ENCODE measurements at regions not wholly inside any gene's neighbourhood (a gene's known extent, or its start where the extent isn't known, plus 50 kb on each side); places are given as distances from the start of the nearest gene placed in this dataset.
A peak's percentile ranks its signal among the peaks of the same experiment; 100 is the strongest.

DNA sequence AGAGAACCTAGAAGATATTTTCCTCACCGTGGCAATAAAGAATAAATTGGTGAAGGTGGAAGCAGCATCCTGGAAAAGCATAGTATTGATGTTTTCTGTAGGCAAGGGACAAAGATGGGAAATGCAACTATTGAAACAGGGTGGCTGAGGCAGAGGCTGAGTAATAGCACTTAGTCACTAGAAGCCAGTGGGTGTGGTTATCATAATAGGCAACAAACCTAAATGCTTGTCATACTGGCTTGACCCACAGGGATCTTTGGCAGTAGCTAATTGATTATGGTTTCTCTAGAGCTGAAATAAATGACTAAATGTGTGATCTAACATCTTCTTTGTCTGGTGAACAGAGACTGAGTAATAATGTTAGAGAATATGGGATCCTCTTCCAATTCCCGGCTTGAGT lies 353.6 kb upstream of the RPS6KA3 start:
- DNase-seq (ENCODE audit: low read depth) = no peak

DNA sequence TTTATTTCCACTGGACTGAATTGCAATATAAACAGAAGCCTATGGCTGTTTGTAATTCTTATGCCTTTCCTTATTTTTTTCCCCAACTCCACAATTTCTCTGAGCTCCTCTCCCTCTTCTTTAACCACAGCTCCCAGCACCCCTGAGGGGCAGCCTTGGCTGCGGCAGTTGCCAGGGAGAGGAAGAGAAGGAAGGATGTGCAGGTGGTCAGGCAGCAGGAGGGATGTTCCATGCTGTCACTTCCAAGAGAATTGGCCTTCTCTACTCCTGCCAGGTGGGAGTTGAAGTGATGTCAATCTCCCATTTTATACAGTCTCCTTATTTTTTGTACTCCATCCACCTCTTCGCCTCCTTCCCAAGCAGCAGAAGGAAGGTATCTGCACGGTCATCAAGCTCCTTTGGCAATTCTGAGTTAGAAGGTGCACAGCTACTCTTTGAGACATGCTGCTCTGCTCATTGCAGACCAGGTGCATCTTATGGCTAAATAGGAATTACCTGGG lies 343.3 kb upstream of the RPS6KA3 start:
- DNase-seq (ENCODE audit: low read depth) = no peak

DNA sequence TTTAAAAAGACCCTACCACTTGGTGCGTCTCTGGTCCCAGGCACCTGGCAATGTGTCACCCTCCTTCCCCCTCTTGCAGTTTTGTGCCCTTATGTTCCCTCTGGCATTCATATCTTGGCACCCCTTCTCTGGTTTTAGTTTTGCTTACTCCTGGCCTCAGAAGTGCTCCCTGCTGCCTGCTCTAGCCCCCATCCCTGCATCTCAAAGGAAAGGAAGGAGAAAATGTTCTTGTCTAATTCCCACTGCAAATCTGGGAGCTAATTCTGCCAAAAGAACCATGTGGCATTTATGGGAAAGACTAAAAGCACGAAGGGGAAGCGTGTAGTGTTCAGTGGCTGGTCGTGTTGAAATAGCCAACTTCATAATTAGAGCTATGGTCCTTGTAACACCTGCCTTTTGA lies 340.1 kb upstream of the RPS6KA3 start:
- no peak for DNase-seq (ENCODE audit: low read depth)

DNA sequence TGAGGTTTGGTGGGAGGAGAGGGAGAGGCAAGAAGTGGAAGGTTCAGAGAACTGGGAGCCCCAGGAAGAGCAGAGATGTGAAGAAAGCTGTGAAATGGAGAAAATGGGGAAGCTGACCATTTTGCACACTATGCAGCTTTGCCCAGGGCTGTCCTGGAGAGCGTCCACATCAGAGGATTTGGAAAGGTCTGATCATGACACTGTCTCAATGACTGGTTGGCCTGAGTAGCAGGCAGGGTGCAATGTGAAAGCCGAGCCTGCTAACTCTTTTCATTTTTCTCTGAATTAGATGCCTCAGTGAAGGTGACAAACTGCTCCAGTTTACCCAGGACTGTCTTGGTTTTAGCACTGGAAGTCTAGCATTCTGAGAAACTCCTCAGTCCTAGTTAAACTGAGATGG lies 330.1 kb upstream of the RPS6KA3 start:
- DNase-seq (ENCODE audit: low read depth) = no peak

DNA sequence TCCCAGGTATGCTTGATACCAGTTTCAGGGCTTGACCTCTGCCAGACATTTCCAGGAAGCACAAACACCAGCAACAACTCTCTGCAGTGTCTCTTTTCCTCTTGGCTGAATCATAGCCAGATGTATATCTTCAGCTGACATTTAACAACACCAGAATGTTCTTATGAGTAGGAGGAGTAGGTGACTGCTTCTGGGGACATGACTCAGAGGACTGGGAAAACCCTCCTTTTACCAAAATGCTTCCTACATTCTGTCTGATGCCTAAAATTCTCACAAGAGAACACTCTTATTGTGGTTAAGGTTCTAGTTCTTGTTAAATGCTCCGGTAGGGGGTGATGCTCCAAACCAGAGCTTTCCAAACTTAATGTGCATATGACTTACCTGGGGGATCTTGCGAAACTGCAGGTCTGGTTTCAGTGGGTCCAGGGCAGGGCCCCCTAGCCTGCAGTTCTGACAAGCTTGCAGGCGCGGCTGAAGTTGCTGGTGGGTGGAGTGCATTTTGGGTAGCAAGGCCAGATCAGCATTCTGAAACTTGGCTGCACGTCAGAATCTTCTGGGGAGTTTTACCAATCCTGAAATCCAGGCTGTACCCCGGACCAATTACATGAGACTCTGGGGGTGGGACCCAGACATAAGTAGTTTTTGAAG lies 329.3 kb upstream of the RPS6KA3 start:
- DNase-seq (ENCODE audit: low read depth) = no peak

DNA sequence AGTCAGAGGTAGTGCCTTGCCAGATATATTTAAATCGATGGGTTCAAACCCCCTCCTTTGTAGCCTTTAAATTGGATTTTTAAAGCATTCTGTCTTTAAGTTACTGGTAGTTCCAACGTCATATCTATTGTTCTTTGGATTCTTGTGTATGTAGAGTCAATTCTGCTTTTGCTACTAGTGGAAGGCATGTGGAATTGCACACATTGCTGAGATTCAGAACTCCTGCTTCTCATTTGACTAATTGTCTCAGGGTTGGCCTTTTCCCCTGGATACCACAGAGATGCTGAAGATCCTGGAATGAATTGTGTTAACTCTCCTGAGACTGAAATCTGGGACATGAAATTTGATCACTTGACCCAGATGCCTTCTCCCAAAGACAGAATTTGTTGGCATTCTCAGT lies 328.3 kb upstream of the RPS6KA3 start:
- DNase-seq (ENCODE audit: low read depth) = no peak

DNA sequence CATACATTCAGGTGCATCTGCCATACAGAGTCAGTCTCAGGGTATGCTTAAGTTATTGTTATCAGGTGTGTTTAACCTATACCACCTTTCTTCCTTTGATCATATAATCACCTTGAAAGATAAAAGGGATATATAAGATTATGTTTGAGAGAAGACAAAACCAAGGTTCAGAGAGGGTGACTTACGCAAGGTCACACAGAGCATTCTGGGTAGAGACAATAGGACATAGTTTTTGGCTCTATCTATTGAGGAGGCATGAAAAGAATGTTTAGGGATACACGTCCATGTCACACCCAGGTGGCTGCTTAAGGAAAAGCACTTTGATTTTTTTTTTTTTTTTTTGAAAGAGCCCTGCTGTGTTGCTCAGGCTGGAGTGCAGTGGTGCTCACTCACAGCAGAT lies 327.1 kb upstream of the RPS6KA3 start:
- DNase-seq (ENCODE audit: low read depth) = no peak

GRCh38 chrX:20593402-20593801 lies 326.7 kb upstream of the RPS6KA3 start:
- no peak for DNase-seq (ENCODE audit: low read depth)

DNA sequence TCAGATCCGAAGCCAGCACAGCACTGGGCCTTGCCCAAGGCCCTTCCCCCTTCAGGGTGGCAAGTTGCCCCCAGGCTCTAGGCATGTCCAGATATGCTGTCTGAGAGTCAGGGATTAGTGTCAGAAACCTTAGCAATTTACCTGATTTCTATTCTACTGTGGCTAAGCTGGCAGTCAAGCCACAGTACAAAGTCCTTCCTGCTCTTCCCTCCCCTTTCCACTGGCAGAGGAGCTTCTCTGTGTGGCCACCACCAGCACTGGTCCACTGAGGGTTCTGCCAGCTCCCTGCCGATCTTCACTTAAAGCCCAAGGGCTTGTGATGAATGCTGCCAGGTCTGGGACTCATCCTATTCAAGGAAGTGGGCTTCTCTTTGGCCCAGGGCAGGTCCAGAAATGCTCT lies 324.5 kb upstream of the RPS6KA3 start:
- no peak for DNase-seq (ENCODE audit: low read depth)

GRCh38 chrX:20585782-20586181 lies 319.1 kb upstream of the RPS6KA3 start:
- no peak for DNase-seq (ENCODE audit: low read depth)

DNA sequence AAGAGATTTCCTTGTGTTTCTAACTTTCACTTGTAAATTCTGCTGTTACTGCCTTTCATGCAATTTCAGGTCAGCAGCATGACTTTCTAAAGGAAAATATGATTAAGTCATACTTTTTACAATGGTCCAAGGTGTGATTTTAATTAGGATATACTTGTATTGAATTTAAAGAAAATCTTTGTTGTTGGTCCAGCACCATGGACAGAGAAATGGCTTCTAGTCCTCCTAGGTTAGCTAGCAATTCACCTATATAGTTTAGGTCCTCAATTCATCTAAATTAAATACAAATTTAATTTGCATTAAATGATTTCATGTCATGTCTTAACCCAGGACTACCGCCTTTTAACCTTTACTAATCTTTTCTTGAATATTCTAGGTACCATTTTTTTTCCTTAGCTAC lies 304.9 kb upstream of the RPS6KA3 start:
- DNase-seq (ENCODE audit: low read depth) = no peak

GRCh38 chrX:20567108-20567507 lies 300.4 kb upstream of the RPS6KA3 start:
- no peak for DNase-seq (ENCODE audit: low read depth)

DNA sequence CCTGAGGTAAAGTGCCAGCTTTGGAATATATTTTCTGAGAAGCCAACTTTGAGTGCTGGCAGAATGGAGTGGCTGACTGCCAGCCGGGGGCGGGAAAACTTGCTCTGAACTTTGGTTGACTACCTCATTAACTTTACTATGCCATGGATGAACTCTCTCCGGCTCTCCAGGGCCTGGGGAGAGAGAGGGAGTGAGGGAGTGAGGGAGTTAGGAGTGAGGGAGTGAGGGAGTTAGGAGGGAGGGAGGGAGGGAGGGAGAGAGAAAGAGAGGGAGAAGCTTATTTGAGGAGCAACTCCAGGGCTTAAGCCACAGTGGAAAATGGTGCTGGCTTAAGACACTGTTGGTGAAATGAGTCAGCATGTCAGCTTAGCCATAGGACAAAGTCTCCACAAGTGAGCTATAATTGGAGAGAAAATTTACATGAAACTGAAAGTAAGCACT lies 280.9 kb upstream of the RPS6KA3 start:
- DNase-seq (ENCODE audit: low read depth) = no peak

- DNase-seq (ENCODE audit: low read depth) = no peak
These were observed 278.8 kb upstream of the RPS6KA3 start for GRCh38 chrX:20545538-20545937.

DNA sequence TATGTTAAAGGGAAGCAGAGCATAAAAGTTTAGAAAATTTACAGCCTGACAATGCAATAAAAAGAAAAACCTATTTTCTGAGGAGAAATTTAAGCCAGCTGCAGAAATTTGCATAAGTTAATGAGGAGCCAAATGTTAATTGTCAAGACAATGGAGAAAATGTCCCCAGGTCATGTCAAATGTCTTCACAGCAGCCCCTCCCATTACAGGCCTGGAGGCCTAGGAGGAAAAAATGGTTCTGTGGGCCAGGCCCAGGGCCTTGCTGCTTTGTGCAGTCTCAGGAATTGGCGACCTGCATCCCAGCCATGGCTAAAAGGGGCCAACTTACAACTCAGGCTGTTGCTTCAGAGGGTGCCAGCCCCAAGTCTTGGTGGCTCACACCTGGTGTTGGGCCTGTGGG lies 275.4 kb upstream of the RPS6KA3 start:
- no peak for DNase-seq (ENCODE audit: low read depth)

DNA sequence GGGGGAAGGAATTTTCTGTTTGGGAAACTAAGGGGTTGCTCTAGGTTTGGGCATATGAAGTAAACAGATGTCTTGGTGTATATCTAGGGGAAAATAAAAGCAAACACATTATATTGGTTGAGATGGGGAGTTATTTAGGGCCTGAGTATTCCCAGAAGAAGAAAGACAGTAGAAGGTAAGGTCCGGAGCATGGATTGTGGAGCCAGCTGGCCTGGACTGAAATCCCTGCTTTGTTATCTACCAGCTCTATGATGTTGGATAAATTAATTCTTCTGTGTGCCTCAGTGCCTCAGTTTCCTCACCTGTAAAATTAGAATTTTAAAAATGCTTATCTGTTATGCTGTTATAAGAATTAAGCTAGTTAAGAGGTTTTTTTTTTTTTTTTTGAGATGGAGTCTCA lies 272.3 kb upstream of the RPS6KA3 start:
- DNase-seq (ENCODE audit: low read depth) = no peak

DNA sequence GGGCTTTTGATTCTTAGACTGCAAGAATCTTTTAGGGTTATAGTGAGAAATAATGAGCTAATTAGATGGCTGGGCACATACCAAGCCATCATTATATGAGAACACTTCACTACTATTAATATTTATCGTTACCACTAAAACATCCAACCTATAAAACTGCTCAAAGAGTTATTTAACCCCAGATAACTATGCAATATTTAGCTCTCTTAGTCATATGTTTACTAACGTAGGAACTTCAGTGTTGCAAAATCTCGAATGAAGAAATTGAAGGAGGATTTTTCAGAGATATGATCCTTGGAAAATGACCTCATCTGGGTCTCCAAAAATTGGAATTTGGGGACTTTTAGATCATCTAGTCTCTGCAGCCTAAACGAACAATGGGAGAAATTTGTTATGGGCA lies 265.0 kb upstream of the RPS6KA3 start:
- DNase-seq (ENCODE audit: low read depth) = no peak

GRCh38 chrX:20530406-20530921 lies 263.8 kb upstream of the RPS6KA3 start:
- DNase-seq (ENCODE audit: low read depth) = peak; percentile 6

- DNase-seq (ENCODE audit: low read depth) = no peak
These were observed 263.0 kb upstream of the RPS6KA3 start for GRCh38 chrX:20529711-20530110.

DNA sequence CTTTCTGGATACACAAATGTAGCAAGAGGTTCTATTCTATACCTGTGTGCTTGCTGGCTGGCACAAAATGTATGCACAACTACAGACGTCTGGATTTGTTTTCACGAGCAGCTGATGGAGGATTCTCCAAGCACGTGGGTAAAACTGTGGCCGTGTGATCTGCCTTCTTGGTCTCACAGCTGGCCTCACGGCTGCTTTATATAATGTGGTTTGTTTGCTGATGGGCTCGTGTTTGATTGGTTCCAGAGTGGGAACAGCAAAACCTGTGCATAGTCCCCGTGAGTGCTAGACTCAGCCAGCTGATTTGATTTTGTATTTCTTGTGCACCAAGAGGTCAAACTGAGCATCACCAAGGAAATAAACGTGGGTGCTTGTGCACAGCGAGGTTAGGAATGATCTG lies 262.6 kb upstream of the RPS6KA3 start:
- DNase-seq (ENCODE audit: low read depth) = no peak

DNA sequence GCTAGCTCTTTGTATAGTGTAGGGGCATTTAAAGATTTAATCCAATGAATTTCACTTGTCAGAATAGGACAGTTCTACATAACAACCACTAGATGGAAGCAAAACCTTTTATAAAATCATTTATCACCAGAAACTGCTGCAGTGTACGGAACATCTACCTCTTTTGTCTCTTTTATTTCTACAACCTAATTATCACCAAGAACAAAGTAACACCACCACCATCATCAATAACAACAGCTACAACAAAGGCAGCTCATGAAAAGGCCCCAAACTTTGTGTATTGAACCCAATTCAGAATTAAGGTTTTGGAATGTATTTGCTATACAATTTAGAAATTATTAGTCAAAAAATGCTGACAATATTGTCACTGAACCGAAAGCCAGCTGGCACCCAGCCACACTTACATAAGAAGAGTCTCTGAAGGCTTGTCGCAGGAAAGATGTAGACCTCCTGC lies 260.9 kb upstream of the RPS6KA3 start:
- DNase-seq (ENCODE audit: low read depth) = no peak

GRCh38 chrX:20527041-20527440 lies 260.3 kb upstream of the RPS6KA3 start:
- no peak for DNase-seq (ENCODE audit: low read depth)

DNA sequence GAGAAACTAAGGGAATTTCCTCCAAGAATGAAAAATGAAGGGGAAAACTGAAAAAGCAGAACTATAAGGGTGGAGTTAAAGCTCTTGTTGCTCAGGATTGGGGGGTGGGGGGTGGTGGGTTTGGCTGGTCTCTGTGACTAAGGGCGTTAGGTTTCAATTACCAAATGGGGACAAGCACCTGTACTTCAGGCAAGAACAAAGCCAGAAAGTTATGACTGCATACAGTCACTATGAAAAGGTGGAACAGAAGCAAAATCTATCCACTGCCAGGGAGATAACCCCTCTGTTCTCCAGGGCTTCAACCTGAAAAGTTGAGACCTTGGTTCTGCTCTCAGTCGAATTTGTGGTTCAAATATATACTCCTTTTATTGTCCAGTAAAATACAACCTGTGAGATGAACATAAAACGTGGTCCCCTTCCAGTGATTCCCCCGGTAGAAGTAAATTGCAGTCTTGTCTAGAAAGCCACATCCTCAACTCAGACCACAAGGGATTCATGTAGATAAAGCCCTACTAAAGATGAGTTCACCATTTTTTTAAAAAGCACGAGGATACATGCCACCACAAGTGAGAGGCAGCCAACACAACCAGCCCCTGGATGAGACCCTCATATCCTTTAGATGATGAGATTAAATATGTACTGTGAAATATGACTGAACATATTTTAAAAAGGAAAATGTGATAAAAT lies 257.1 kb upstream of the RPS6KA3 start:
- DNase-seq (ENCODE audit: low read depth) = no peak

- no peak for DNase-seq (ENCODE audit: low read depth)
These were observed 255.7 kb upstream of the RPS6KA3 start for GRCh38 chrX:20522420-20522819.
